ENCODE measurements at regions not wholly inside any gene's neighbourhood (a gene's known extent, or its start where the extent isn't known, plus 50 kb on each side); places are given as distances from the start of the nearest gene placed in this dataset.

DNA sequence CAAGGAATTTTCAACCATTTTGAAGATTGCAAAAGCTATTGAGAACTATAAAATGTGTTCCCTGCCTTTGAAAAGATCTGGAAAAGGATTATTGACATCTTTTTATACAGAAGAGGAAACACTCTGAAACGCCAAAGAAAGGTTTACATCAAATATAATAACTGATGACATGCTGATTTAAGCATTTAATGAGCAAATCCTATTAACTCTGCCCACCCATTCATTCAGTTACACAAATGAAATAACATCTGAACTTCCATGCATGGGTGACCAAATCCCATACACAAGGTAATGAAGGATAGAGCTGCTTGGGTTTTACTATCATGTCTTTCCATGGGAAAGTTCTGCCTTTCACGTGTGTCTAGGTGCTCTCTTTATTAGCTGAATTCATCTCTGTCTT is 589.4 kb upstream of the WWC1 start:
- no peak overlapping the region for H3K4me3 ChIP-seq
- in situ Hi-C loops (cut with MboI; ENCODE audit: low sequenced_read_pairs in 4 of 4), result loop anchor here in 2 of 4 donors (25.0 kb wide), 1 partner anchor 510 kb away; no protein-coding TSS in a partner anchor
- H3K36me3 ChIP-seq, result no peaks in the 10 kb centered on the region
- H3K27me3 ChIP-seq, result no peaks in the 10 kb centered on the region
- no peak for ATAC-seq
- H3K4me1 ChIP-seq, result no peaks in the 10 kb centered on the region
- TF ChIP-seq, protein P1, sequence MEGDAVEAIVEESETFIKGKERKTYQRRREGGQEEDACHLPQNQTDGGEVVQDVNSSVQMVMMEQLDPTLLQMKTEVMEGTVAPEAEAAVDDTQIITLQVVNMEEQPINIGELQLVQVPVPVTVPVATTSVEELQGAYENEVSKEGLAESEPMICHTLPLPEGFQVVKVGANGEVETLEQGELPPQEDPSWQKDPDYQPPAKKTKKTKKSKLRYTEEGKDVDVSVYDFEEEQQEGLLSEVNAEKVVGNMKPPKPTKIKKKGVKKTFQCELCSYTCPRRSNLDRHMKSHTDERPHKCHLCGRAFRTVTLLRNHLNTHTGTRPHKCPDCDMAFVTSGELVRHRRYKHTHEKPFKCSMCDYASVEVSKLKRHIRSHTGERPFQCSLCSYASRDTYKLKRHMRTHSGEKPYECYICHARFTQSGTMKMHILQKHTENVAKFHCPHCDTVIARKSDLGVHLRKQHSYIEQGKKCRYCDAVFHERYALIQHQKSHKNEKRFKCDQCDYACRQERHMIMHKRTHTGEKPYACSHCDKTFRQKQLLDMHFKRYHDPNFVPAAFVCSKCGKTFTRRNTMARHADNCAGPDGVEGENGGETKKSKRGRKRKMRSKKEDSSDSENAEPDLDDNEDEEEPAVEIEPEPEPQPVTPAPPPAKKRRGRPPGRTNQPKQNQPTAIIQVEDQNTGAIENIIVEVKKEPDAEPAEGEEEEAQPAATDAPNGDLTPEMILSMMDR (IDR thresholded peaks at IDR 0.05 in 4 of 5, conservative IDR thresholded peaks at IDR 0.05 in 1 of 5), result no peak
- no peak for TF ChIP-seq POLR2A (IDR thresholded peaks at IDR 0.05)
- no peaks in the 10 kb centered on the region for H3K9me3 ChIP-seq
- intact Hi-C loops (cut with DNase I; ENCODE audit: low total_unique reads), result no loop called here
- no peak overlapping the region for H3K27ac ChIP-seq
- no peak for DNase-seq

DNA sequence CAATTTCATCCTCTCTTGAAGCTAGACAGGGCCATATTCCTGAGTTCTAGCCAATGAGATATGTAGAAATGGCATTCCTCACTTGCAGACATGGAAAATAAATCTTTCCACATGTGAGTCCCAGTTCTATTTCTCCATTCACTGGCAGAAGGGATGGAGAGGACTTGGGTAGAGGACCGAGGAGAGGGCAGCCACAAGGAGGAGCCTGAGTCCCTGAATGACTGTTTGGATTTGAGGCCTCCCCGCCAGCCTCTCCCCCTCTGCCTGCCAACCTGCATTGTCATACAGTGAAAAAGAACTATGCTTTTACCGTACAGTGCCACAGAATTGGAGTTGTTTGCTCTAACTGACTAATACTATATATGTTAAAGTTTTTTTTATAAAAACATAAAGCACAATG is 583.0 kb upstream of the WWC1 start:
- ATAC-seq, result no peak

DNA sequence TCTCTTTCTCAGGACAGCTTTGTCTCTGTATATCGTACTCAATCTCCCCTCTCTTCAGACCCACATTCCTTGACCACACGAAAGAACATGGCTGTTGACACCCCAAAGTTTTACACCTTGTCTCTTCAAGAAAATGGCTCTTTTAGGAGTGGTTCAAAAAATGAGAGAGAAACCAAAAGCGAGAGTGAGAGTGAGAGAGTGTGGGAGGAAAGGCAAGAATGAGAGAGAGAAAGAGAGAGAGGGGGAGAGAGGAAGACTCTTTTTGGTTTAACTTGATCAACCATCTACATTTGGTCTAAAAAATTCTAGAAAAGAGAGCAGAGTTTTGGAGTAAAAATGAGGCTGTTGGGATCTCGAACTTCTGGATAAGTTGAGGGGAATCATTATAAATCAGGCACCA is 581.8 kb upstream of the WWC1 start:
- in situ Hi-C loops (cut with MboI; ENCODE audit: low sequenced_read_pairs in 4 of 4), result loop anchor here in 2 of 4 donors (25.0 kb wide), 1 partner anchor 503 kb away; no protein-coding TSS in a partner anchor
- TF ChIP-seq, protein P1 (IDR thresholded peaks at IDR 0.05 in 4 of 5, conservative IDR thresholded peaks at IDR 0.05 in 1 of 5), result no peak
- no peak for TF ChIP-seq POLR2A (IDR thresholded peaks at IDR 0.05)

More for the DNA sequence above, 583.0 kb upstream of the WWC1 start:
- DNase-seq, result no peak
- intact Hi-C loops (cut with DNase I; ENCODE audit: low total_unique reads), result no loop called here
- H3K9me3 ChIP-seq, result no peaks in the 10 kb centered on the region
- H3K27me3 ChIP-seq, result no peaks in the 10 kb centered on the region
- no peaks in the 10 kb centered on the region for H3K36me3 ChIP-seq
- H3K27ac ChIP-seq, result no peak overlapping the region
- H3K4me1 ChIP-seq, result no peaks in the 10 kb centered on the region
- no peak for TF ChIP-seq POLR2A (IDR thresholded peaks at IDR 0.05)
- TF ChIP-seq, protein P1 (IDR thresholded peaks at IDR 0.05 in 4 of 5, conservative IDR thresholded peaks at IDR 0.05 in 1 of 5), result no peak
- in situ Hi-C loops (cut with MboI; ENCODE audit: low sequenced_read_pairs in 4 of 4), result loop anchor here in 2 of 4 donors (25.0 kb wide), 1 partner anchor 504 kb away; no protein-coding TSS in a partner anchor
- no peak overlapping the region for H3K4me3 ChIP-seq

DNA sequence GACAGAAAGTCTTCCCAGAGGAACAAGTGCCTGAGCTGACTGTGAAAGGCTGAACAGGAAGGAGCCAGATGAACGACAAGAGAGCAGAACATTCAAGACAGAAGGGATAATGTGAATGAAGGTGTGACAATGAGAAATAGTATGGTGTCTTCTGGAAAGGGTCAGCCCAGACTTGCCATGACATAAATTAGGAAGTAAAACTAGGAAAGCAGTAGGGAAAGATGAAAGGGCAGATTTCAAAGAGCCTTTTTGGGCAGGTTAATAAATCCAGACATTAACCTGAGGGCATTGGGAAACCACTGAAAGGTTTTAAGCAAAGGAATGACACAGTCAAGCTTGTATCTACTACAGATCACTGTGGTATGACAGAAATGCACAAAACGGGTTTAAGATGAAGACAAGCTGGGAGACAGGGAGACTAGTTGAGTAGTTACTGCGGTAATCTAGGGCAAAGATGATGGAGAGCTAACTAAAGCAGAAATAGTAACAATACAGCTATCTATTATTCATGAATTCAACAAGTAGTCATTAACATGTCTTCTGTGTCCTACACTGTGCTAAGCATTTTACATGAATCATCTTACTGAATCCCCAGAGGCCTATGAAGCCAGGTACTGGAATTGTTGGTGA is 580.9 kb upstream of the WWC1 start:
- intact Hi-C loops (cut with DNase I; ENCODE audit: low total_unique reads) (no loop called here), in situ Hi-C loops (cut with MboI; ENCODE audit: low sequenced_read_pairs in 4 of 4) (loop anchor here in 2 of 4 donors (25.0 kb wide), 1 partner anchor 502 kb away; no protein-coding TSS in a partner anchor)
- no peak for ATAC-seq

More for the DNA sequence above, 581.8 kb upstream of the WWC1 start:
- ATAC-seq (no peak), DNase-seq (no peak)
- Histone ChIP-seq H3K27me3 (no peaks in the 10 kb centered on the region), H3K9me3 (no peaks in the 10 kb centered on the region), H3K4me3 (no peak overlapping the region), H3K27ac (no peak overlapping the region), H3K36me3 (no peaks in the 10 kb centered on the region), H3K4me1 (no peaks in the 10 kb centered on the region)
- intact Hi-C loops (cut with DNase I; ENCODE audit: low total_unique reads), result no loop called here

More for the DNA sequence above, 580.9 kb upstream of the WWC1 start:
- no peak overlapping the region for H3K27ac ChIP-seq
- no peak overlapping the region for H3K4me3 ChIP-seq
- no peaks in the 10 kb centered on the region for H3K9me3 ChIP-seq
- no peaks in the 10 kb centered on the region for H3K4me1 ChIP-seq
- DNase-seq, result no peak
- no peak for TF ChIP-seq POLR2A (IDR thresholded peaks at IDR 0.05)
- TF ChIP-seq, protein P1 (IDR thresholded peaks at IDR 0.05 in 4 of 5, conservative IDR thresholded peaks at IDR 0.05 in 1 of 5), result no peak
- no peaks in the 10 kb centered on the region for H3K36me3 ChIP-seq
- no peaks in the 10 kb centered on the region for H3K27me3 ChIP-seq

Data from gastrocnemius medialis (tissue), 4 donors.